ENCODE measurements at regions not wholly inside any gene's neighbourhood (a gene's known extent, or its start where the extent isn't known, plus 50 kb on each side); places are given as distances from the start of the nearest gene placed in this dataset.

- no peaks in the 10 kb centered on the region for H3K27me3 Mint-ChIP-seq
- intact Hi-C loops (cut with micrococcal nuclease), result no loop called here
- ChIA-PET POLR2A (no interaction called here), CTCF (no interaction called here)
- no peak for TF ChIP-seq CTCF (IDR thresholded peaks at IDR 0.05)
- H3K36me3 Mint-ChIP-seq (ENCODE audit: low read depth), result no peaks in the 10 kb centered on the region
- DNase-seq (no peak), ATAC-seq (ENCODE audit: low read depth) (no peak)
- no peak overlapping the region for H3K27ac Mint-ChIP-seq
- H3K4me3 Mint-ChIP-seq, result no peak overlapping the region
- no peaks in the 10 kb centered on the region for H3K9me3 Mint-ChIP-seq
- H3K4me1 Mint-ChIP-seq, result peaks cover 5% of the 10 kb centered on the region
Observed at GRCh38 chr3:104606812-104607211, 759.9 kb upstream of the ALCAM start.

- no peaks in the 10 kb centered on the region for H3K4me1 Mint-ChIP-seq
- CTCF ChIA-PET, result no interaction called here
- H3K4me3 Mint-ChIP-seq, result no peak overlapping the region
- ATAC-seq (ENCODE audit: low read depth) (no peak), DNase-seq (no peak)
- H3K36me3 Mint-ChIP-seq (ENCODE audit: low read depth), result no peaks in the 10 kb centered on the region
- H3K9me3 Mint-ChIP-seq, result no peaks in the 10 kb centered on the region
- H3K27me3 Mint-ChIP-seq, result no peaks in the 10 kb centered on the region
- H3K27ac Mint-ChIP-seq, result no peak overlapping the region
- no peak for TF ChIP-seq CTCF (IDR thresholded peaks at IDR 0.05)
- POLR2A ChIA-PET, result no interaction called here
- intact Hi-C loops (cut with micrococcal nuclease), result no loop called here
Observed at GRCh38 chr3:104610730-104611652, 755.7 kb upstream of the ALCAM start.

GRCh38 chr3:104612218-104612617 lies 754.5 kb upstream of the ALCAM start:
- ChIA-PET CTCF (interaction anchor here (1.4 kb wide), 1 partner anchor 16 kb away, joined by 3 read pairs; no protein-coding TSS in a partner anchor), POLR2A (no interaction called here)
- TF ChIP-seq CTCF (IDR thresholded peaks at IDR 0.05), result no peak
- Mint-ChIP-seq H3K4me1 (no peaks in the 10 kb centered on the region), H3K9me3 (no peaks in the 10 kb centered on the region), H3K27ac (no peak overlapping the region), H3K27me3 (no peaks in the 10 kb centered on the region), H3K36me3 (ENCODE audit: low read depth) (no peaks in the 10 kb centered on the region), H3K4me3 (no peak overlapping the region)
- intact Hi-C loops (cut with micrococcal nuclease), result no loop called here
- DNase-seq, result no peak
- ATAC-seq (ENCODE audit: low read depth), result no peak

GRCh38 chr3:104614564-104614963 lies 752.1 kb upstream of the ALCAM start:
- DNase-seq, result no peak
- no peak for ATAC-seq (ENCODE audit: low read depth)
- Mint-ChIP-seq H3K27me3 (no peaks in the 10 kb centered on the region), H3K9me3 (peaks cover 5% of the 10 kb centered on the region), H3K36me3 (ENCODE audit: low read depth) (no peaks in the 10 kb centered on the region), H3K27ac (no peak overlapping the region), H3K4me1 (no peaks in the 10 kb centered on the region), H3K4me3 (no peak overlapping the region)
- ChIA-PET POLR2A (no interaction called here), CTCF (no interaction called here)
- no peak for TF ChIP-seq CTCF (IDR thresholded peaks at IDR 0.05)
- intact Hi-C loops (cut with micrococcal nuclease), result no loop called here

GRCh38 chr3:104628185-104628789 lies 738.4 kb upstream of the ALCAM start:
- ATAC-seq (ENCODE audit: low read depth), result peak; percentile 45
- DNase-seq, result no peak
- no peaks in the 10 kb centered on the region for H3K27me3 Mint-ChIP-seq
- CTCF ChIA-PET, result interaction anchor here (1.4 kb wide), 1 partner anchor 31 kb away, joined by 4 read pairs; no protein-coding TSS in a partner anchor
- intact Hi-C loops (cut with micrococcal nuclease), result loop anchor here (1.0 to 10.0 kb wide), 2 partner anchors 353 to 741 kb away; no protein-coding TSS in a partner anchor
- peaks cover 5% of the 10 kb centered on the region for H3K9me3 Mint-ChIP-seq
- TF ChIP-seq CTCF (IDR thresholded peaks at IDR 0.05), result no peak
- no peaks in the 10 kb centered on the region for H3K36me3 Mint-ChIP-seq (ENCODE audit: low read depth)
- POLR2A ChIA-PET, result interaction anchor here (0.7 kb wide), 2 partner anchors 86 to 101 kb away, joined by 5 to 7 read pairs; no protein-coding TSS in a partner anchor
- H3K4me1 Mint-ChIP-seq, result peaks cover 5% of the 10 kb centered on the region
- H3K27ac Mint-ChIP-seq, result no peak overlapping the region
- no peak overlapping the region for H3K4me3 Mint-ChIP-seq
